Spleen (tissue), 7 donors: ENCODE measurements at regions not wholly inside any gene's neighbourhood (a gene's known extent, or its start where the extent isn't known, plus 50 kb on each side); places are given as distances from the start of the nearest gene placed in this dataset.

Experiments used
- POLR2A ChIP-seq, 3 donors: fragments of 450-650 bp; IDR thresholded peaks; one replicate each; pipeline ENCODE4 v1.5.1; 2017; ENCODE audit warnings: antibody characterized with exemption in 3 of 3, mild to moderate bottlenecking in 1 of 3
- POLR2AphosphoS5 ChIP-seq, 3 donors: sonication (generic); formaldehyde crosslinking; IDR thresholded peaks; one replicate each; pipeline ENCODE4 v1.5.1; 2017; ENCODE audit warnings: antibody characterized with exemption in 3 of 3
- TF ChIP-seq, protein P1 (sequence below), 11 experiments: fragments of 200-600 bp in 7 of 11; fragments of 450-650 bp in 4 of 11; sonication (generic) in 4 of 11; IDR thresholded peaks in 8 of 11; conservative IDR thresholded peaks in 3 of 11; 1 replicate in 7 of 11; 2 replicates in 4 of 11; pipeline versions ENCODE4 v1.4.0 to v1.8.0; 2016 to 2021; ENCODE audit warnings: antibody characterized with exemption in 11 of 11, inconsistent platforms in 4 of 11, mild to moderate bottlenecking in 1 of 11
- donor health status: DM: no; HTN: no; CAD: no; lungs with moderate emphysema.
- donor health status: DM: no; HTN: no; CAD: no.
- donor health status: DM: no; HTN: no; CAD: no.

DNA sequence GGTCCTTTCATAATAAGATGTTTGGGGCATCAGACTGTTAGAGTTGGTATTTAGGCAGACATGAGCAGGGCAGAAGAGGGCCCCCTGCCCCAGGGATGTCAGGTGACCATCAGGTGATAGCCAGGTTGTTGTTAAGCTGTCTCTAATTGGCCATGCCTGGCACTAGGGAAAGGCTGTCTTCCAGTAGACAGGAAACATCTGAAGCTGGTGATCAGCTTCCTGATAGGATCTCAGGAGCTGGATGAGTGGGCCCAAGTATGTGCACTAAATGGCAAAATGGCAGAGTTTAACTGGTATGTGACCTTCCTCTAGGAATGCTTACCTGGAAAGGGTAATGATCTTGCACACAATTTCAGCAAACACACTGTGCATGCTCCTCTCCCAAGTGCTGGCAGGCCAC lies 190.7 kb downstream of the CDH26 start:
- TF ChIP-seq, protein P1, sequence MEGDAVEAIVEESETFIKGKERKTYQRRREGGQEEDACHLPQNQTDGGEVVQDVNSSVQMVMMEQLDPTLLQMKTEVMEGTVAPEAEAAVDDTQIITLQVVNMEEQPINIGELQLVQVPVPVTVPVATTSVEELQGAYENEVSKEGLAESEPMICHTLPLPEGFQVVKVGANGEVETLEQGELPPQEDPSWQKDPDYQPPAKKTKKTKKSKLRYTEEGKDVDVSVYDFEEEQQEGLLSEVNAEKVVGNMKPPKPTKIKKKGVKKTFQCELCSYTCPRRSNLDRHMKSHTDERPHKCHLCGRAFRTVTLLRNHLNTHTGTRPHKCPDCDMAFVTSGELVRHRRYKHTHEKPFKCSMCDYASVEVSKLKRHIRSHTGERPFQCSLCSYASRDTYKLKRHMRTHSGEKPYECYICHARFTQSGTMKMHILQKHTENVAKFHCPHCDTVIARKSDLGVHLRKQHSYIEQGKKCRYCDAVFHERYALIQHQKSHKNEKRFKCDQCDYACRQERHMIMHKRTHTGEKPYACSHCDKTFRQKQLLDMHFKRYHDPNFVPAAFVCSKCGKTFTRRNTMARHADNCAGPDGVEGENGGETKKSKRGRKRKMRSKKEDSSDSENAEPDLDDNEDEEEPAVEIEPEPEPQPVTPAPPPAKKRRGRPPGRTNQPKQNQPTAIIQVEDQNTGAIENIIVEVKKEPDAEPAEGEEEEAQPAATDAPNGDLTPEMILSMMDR (IDR thresholded peaks at IDR 0.05 in 8 of 11, conservative IDR thresholded peaks at IDR 0.05 in 3 of 11): no peak
- TF ChIP-seq POLR2A (IDR thresholded peaks at IDR 0.05) (no peak), POLR2AphosphoS5 (IDR thresholded peaks at IDR 0.05) (no peak)
